ENCODE measurements at regions not wholly inside any gene's neighbourhood (a gene's known extent, or its start where the extent isn't known, plus 50 kb on each side); places are given as distances from the start of the nearest gene placed in this dataset.

DNA sequence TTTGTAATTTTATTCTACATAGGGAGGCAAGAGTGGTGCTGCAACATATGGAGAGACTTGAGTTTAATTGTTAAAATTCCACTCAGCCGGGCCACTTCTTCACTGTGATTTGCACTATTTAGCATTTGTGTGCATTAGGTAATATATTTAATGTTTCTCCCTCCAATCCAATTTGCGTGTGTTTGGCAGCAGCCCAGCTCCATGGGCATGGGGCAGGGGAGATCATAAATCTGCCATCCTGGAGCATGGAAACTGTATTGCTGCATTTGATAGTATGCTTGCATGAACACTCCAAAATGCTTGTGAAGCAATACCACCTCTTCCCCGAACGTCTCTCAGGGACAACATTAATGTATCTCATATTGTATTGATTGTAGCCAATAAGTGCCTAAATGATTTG lies 339.1 kb upstream of the RBFOX1 start:
- H4K20me1 ChIP-seq (ENCODE audit: control insufficient read depth, extremely low read depth, insufficient read depth, low read length) = no peaks in the 10 kb centered on the region
- no peak overlapping the region for H3K9ac ChIP-seq (ENCODE audit: control insufficient read depth, extremely low read depth, insufficient read depth, low read length)
- no peak overlapping the region for H2AFZ ChIP-seq (ENCODE audit: control insufficient read depth, low read length)
- H3K9me3 ChIP-seq (ENCODE audit: control insufficient read depth, low read depth, low read length) = no peaks in the 10 kb centered on the region
- TF ChIP-seq EZH2 (IDR thresholded peaks at IDR 0.05; ENCODE audit: low read length) = no peak
- TF ChIP-seq, protein P1, sequence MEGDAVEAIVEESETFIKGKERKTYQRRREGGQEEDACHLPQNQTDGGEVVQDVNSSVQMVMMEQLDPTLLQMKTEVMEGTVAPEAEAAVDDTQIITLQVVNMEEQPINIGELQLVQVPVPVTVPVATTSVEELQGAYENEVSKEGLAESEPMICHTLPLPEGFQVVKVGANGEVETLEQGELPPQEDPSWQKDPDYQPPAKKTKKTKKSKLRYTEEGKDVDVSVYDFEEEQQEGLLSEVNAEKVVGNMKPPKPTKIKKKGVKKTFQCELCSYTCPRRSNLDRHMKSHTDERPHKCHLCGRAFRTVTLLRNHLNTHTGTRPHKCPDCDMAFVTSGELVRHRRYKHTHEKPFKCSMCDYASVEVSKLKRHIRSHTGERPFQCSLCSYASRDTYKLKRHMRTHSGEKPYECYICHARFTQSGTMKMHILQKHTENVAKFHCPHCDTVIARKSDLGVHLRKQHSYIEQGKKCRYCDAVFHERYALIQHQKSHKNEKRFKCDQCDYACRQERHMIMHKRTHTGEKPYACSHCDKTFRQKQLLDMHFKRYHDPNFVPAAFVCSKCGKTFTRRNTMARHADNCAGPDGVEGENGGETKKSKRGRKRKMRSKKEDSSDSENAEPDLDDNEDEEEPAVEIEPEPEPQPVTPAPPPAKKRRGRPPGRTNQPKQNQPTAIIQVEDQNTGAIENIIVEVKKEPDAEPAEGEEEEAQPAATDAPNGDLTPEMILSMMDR (optimal IDR thresholded peaks at IDR 0.05 in 1 of 3, IDR thresholded peaks at IDR 0.05 in 1 of 3, conservative IDR thresholded peaks at IDR 0.05 in 1 of 3; ENCODE audit: extremely low read depth in 1 of 3, insufficient read depth in 2 of 3, low read length in 3 of 3) = no peak
- dilution Hi-C loops (cut with MboI; ENCODE audit: extremely low pct_ligation_motif_present, low sequenced_read_pairs) = no loop called here
- no peaks in the 10 kb centered on the region for H3K4me1 ChIP-seq (ENCODE audit: control insufficient read depth, extremely low read depth, insufficient read depth, low read length)
- H3K9me1 ChIP-seq (ENCODE audit: control insufficient read depth, extremely low read depth, insufficient read depth, low read length) = no peaks in the 10 kb centered on the region
- no peak for DNase-seq (ENCODE audit: low read depth, low spot score)
- no peaks in the 10 kb centered on the region for H3K36me3 ChIP-seq (ENCODE audit: control insufficient read depth in 2 of 2, extremely low read depth in 1 of 2, insufficient read depth in 2 of 2, low read length in 2 of 2)
- H3K27me3 ChIP-seq (ENCODE audit: control insufficient read depth, extremely low read depth, insufficient read depth, low read length) = no peaks in the 10 kb centered on the region
- H3K79me2 ChIP-seq (ENCODE audit: control insufficient read depth, insufficient read depth, low read length) = no peaks in the 10 kb centered on the region
- H3K4me2 ChIP-seq (ENCODE audit: control insufficient read depth, extremely low read depth, insufficient read depth, low read depth, low read length) = no peak overlapping the region
- no peak overlapping the region for H3K4me3 ChIP-seq (ENCODE audit: control insufficient read depth in 2 of 3, extremely low read depth in 1 of 3, insufficient read depth in 2 of 3, low read depth in 1 of 3, low read length in 3 of 3)
- FAIRE-seq = no peak
- no peak overlapping the region for H3K27ac ChIP-seq (ENCODE audit: control insufficient read depth, insufficient read depth, low read length)

- Histone ChIP-seq H3K4me3 (ENCODE audit: control insufficient read depth in 2 of 3, extremely low read depth in 1 of 3, insufficient read depth in 2 of 3, low read depth in 1 of 3, low read length in 3 of 3) (no peak overlapping the region), H4K20me1 (ENCODE audit: control insufficient read depth, extremely low read depth, insufficient read depth, low read length) (no peaks in the 10 kb centered on the region), H2AFZ (ENCODE audit: control insufficient read depth, low read length) (no peak overlapping the region), H3K9ac (ENCODE audit: control insufficient read depth, extremely low read depth, insufficient read depth, low read length) (no peak overlapping the region), H3K4me1 (ENCODE audit: control insufficient read depth, extremely low read depth, insufficient read depth, low read length) (no peaks in the 10 kb centered on the region), H3K27me3 (ENCODE audit: control insufficient read depth, extremely low read depth, insufficient read depth, low read length) (no peaks in the 10 kb centered on the region), H3K36me3 (ENCODE audit: control insufficient read depth in 2 of 2, extremely low read depth in 1 of 2, insufficient read depth in 2 of 2, low read length in 2 of 2) (no peaks in the 10 kb centered on the region), H3K79me2 (ENCODE audit: control insufficient read depth, insufficient read depth, low read length) (no peaks in the 10 kb centered on the region), H3K9me3 (ENCODE audit: control insufficient read depth, low read depth, low read length) (no peaks in the 10 kb centered on the region), H3K27ac (ENCODE audit: control insufficient read depth, insufficient read depth, low read length) (no peak overlapping the region), H3K4me2 (ENCODE audit: control insufficient read depth, extremely low read depth, insufficient read depth, low read depth, low read length) (no peak overlapping the region), H3K9me1 (ENCODE audit: control insufficient read depth, extremely low read depth, insufficient read depth, low read length) (no peaks in the 10 kb centered on the region)
- dilution Hi-C loops (cut with MboI; ENCODE audit: extremely low pct_ligation_motif_present, low sequenced_read_pairs) = no loop called here
- TF ChIP-seq EZH2 (IDR thresholded peaks at IDR 0.05; ENCODE audit: low read length) = no peak
- TF ChIP-seq, protein P1 (optimal IDR thresholded peaks at IDR 0.05 in 1 of 3, IDR thresholded peaks at IDR 0.05 in 1 of 3, conservative IDR thresholded peaks at IDR 0.05 in 1 of 3; ENCODE audit: extremely low read depth in 1 of 3, insufficient read depth in 2 of 3, low read length in 3 of 3) = no peak
- no peak for FAIRE-seq
- no peak for DNase-seq (ENCODE audit: low read depth, low spot score)
Observed at GRCh38 chr16:6988846-6989245, 343.8 kb upstream of the RBFOX1 start.

Measured in keratinocyte (primary cell).